ENCODE measurements at regions not wholly inside any gene's neighbourhood (a gene's known extent, or its start where the extent isn't known, plus 50 kb on each side); places are given as distances from the start of the nearest gene placed in this dataset.
"Not testable (repeated sequence)": the region's sequence is repeated elsewhere in the genome, so short reads cannot be mapped to it uniquely, and the experiment has no call there.

GRCh38 chr13:26484196-26484595 is 73.3 kb upstream of the WASF3 start:
- DNase-seq (ENCODE audit: low spot score), result no peak

- DNase-seq (ENCODE audit: low spot score), result peak; percentile 60
Observed at GRCh38 chr13:26485288-26485687, 72.2 kb upstream of the WASF3 start.

- DNase-seq (ENCODE audit: low spot score), result peak; percentile 37
Observed at GRCh38 chr13:26485786-26486185, 71.7 kb upstream of the WASF3 start.

GRCh38 chr13:26486550-26486949 is 70.9 kb upstream of the WASF3 start:
- DNase-seq (ENCODE audit: low spot score), result no peak

- no peak for DNase-seq (ENCODE audit: low spot score)
Observed at GRCh38 chr13:26487781-26488180, 69.7 kb upstream of the WASF3 start.

- no peak for DNase-seq (ENCODE audit: low spot score)
Observed at GRCh38 chr13:26488236-26489003, 69.1 kb upstream of the WASF3 start.

GRCh38 chr13:26492301-26492700 is 65.2 kb upstream of the WASF3 start:
- not testable (repeated sequence) for DNase-seq (ENCODE audit: low spot score)

- DNase-seq (ENCODE audit: low spot score), result no peak
Observed at GRCh38 chr13:26494571-26495195, 62.8 kb upstream of the WASF3 start.

- DNase-seq (ENCODE audit: low spot score), result no peak
Observed at GRCh38 chr13:26495750-26496149, 61.7 kb upstream of the WASF3 start.

GRCh38 chr13:26497968-26498511 is 59.4 kb upstream of the WASF3 start:
- DNase-seq (ENCODE audit: low spot score), result no peak

GRCh38 chr13:26498656-26499601 is 58.6 kb upstream of the WASF3 start:
- no peak for DNase-seq (ENCODE audit: low spot score)

- no peak for DNase-seq (ENCODE audit: low spot score)
Observed at GRCh38 chr13:26500618-26501320, 56.7 kb upstream of the WASF3 start.

- DNase-seq (ENCODE audit: low spot score), result no peak
Observed at GRCh38 chr13:26501641-26502040, 55.8 kb upstream of the WASF3 start.

GRCh38 chr13:26502826-26503225 is 54.7 kb upstream of the WASF3 start:
- no peak for DNase-seq (ENCODE audit: low spot score)

GRCh38 chr13:26503826-26504594 is 53.5 kb upstream of the WASF3 start:
- DNase-seq (ENCODE audit: low spot score), result no peak
